Loucy (cell line): ENCODE measurements at regions not wholly inside any gene's neighbourhood (a gene's known extent, or its start where the extent isn't known, plus 50 kb on each side); places are given as distances from the start of the nearest gene placed in this dataset.

Experiments used
- CTCF ChIP-seq: fragments of 200-600 bp; sonication (generic); conservative IDR thresholded peaks from 2 replicates; pipeline ENCODE4 v1.5.1; 2014; ENCODE audit warnings: mild to moderate bottlenecking, antibody characterized with exemption, low read length
- EZH2phosphoT487 ChIP-seq: fragments of 200-600 bp; IDR thresholded peaks from 2 replicates; pipeline ENCODE4 v1.6.1; 2018; ENCODE audit warnings: antibody characterized with exemption, mild to moderate bottlenecking, moderate library complexity, borderline replicate concordance

GRCh38 chr3:101143012-101143411 is 149.8 kb upstream of the ABI3BP start:
- no peak for TF ChIP-seq CTCF
- no peak for TF ChIP-seq EZH2phosphoT487
